GM13977 (cell line): ENCODE measurements at regions not wholly inside any gene's neighbourhood (a gene's known extent, or its start where the extent isn't known, plus 50 kb on each side); places are given as distances from the start of the nearest gene placed in this dataset.

ENCODE experiments used
- DNase-seq: peaks from one replicate; pipeline ENCODE4 v3.0.0; 2012; ENCODE audit warnings: low spot score
- in situ Hi-C: fragments of 300-500 bp; cut with MboI; formaldehyde crosslinking; loops from one replicate; pipeline ENCODE4 v1.12.0; 2022; ENCODE audit warnings: low sequenced_read_pairs, low pct_unique_long_range_greater_than_20kb, mixed read lengths, inconsistent platforms; ENCODE audit not compliant: unreplicated experiment
- TF ChIP-seq, protein P1 (sequence below): IDR thresholded peaks from 2 replicates; pipeline ENCODE4 v1.5.1; 2012; ENCODE audit warnings: mild to moderate bottlenecking, control low read depth; ENCODE audit not compliant: insufficient read depth; ENCODE audit errors: extremely low read depth, missing control alignments

DNA sequence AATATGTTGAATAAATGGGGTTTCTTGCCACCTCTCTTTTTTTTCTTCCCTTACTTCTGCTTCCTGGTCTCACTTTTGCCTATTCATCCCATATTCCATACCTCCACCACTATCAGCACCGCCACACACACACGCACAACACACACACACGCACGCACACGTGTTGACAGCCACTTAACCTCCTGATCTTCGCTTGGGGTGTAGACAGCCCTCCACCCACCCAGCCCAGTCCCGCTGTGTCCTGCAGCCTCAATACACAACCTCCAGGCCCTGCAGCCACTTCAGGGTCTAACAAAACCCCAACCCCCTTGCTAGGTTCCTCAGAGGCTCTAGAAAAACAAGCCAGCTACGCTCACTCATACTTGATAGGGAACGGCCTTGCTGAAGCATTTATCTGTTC lies 72.3 kb downstream of the LINC00237 start:
- TF ChIP-seq, protein P1, sequence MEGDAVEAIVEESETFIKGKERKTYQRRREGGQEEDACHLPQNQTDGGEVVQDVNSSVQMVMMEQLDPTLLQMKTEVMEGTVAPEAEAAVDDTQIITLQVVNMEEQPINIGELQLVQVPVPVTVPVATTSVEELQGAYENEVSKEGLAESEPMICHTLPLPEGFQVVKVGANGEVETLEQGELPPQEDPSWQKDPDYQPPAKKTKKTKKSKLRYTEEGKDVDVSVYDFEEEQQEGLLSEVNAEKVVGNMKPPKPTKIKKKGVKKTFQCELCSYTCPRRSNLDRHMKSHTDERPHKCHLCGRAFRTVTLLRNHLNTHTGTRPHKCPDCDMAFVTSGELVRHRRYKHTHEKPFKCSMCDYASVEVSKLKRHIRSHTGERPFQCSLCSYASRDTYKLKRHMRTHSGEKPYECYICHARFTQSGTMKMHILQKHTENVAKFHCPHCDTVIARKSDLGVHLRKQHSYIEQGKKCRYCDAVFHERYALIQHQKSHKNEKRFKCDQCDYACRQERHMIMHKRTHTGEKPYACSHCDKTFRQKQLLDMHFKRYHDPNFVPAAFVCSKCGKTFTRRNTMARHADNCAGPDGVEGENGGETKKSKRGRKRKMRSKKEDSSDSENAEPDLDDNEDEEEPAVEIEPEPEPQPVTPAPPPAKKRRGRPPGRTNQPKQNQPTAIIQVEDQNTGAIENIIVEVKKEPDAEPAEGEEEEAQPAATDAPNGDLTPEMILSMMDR = no peak
- DNase-seq = no peak
- in situ Hi-C loops = no loop called here

DNA sequence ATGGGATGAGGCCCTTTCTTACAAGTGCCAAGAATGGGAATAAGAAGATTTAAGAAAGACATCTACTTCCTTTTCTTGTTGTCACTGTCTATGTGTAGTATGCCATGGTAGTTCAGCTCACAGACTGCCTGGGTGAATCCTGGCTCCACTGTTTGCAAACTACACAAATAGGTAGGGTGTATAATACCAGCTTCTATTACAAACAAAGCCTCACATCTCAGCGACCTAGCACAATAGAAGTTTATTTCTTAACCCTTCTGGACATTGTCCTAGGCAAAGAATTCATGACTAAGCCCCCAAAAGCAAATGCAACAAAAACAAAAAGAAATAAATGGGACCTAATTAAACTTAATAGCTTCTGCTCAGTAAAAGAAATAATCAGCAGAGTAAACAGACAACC lies 74.5 kb downstream of the LINC00237 start:
- DNase-seq = no peak
- in situ Hi-C loops = no loop called here
- TF ChIP-seq, protein P1 = no peak

DNA sequence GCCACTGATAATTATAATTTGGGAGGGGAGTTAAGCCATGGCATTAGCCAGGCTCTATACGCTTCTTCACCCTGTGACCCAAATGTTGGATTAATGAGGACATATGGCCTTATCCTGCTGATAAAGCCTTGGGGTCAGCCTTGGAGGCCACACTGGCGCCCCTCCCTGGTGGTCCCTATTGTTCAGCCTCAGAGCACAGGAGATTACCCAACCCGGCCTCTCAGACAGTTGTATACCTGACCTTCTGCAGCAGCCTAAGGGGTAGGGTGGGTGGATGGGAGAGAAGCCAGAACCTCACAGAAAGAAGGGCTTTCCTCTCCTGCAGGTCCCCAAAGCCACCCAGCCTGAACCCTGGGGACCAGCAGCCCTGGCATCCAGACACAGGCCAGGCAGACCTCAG lies 76.8 kb downstream of the LINC00237 start:
- in situ Hi-C loops = no loop called here
- TF ChIP-seq, protein P1 = no peak
- DNase-seq = no peak

DNA sequence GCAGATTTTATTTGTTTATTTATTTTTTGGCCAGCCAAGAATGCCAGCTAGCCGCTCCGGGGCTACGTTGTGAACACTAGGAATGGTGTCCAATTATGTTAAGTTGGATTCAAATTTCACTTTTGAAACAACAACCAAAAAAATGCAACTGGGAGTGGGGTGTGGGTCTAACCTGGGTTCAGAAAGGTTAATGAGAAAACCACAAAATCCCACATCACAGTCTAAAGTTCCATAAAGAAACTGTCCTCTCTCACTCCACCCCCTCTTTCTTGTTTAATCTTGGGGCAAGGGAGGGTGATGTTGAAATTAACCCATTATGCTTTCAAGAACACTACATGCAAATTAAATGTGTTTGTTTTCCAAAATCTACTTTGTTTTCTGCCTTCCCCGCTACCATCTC lies 77.2 kb downstream of the LINC00237 start:
- TF ChIP-seq, protein P1 = no peak
- DNase-seq = no peak
- in situ Hi-C loops = no loop called here

DNA sequence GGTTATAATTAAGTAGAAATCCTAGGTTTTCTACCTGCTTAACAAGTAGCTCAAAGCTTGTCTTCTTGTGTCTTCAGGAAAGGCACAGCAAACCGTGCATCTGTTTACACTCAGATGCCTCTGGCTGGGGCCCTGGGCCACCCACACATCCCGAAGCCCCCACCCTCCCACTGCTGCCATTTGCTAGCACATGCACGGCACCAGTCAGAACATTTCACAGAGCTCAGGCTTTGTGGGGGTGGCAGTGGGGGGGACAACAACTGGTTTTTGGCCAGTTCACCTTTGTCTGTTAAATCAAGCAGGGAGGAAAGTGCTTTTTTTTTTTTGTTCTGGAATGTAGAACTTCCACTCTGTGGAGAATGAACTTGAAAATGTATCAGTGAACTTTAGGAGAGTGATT lies 77.7 kb downstream of the LINC00237 start:
- TF ChIP-seq, protein P1 = no peak
- no peak for DNase-seq
- in situ Hi-C loops = no loop called here

DNA sequence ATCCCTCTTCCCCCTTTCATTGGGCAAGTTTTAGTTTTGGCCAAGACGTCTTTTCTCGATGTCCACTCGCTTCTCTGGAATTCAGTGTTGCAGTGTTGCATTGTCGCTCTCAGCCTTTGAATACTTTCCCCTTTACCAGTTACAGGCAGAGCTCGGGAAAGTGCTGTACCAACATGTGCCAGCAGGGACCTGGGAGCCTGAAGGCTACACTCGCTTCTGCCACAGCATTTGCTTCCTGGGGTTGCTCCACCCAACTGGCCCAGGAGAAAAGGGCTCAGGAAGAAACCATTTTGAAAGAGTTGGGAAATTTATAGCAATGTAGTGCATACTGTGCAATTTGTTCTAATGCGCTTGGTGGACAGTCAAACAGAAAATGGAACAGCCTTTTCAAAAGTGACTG lies 78.6 kb downstream of the LINC00237 start:
- TF ChIP-seq, protein P1 = no peak
- no peak for DNase-seq
- in situ Hi-C loops = no loop called here

DNA sequence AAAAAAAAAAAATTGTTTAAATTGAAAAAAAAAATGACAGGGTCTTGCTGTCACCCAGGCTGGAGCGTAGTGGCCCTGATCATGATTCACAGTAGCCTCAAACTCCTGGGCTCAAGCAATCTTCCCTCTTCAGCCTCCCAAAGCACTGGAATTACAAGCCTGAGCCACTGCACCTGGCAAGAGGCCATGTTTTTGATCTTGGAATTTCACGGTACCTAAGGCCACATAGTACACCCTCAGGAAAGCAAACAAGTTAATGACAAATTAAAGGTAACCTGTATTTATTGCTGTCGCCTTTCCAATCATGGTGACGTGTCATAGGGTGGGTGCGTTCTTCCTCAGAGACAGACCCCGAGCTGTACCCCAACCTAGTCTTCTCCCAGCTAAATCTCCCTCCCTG lies 79.2 kb downstream of the LINC00237 start:
- no peak for DNase-seq
- in situ Hi-C loops = no loop called here
- TF ChIP-seq, protein P1 = no peak
